IPS-NIHi7 (cell line): ENCODE measurements at regions not wholly inside any gene's neighbourhood (a gene's known extent, or its start where the extent isn't known, plus 50 kb on each side); places are given as distances from the start of the nearest gene placed in this dataset.

Experiments used
- DNase-seq: peaks from one replicate; pipeline ENCODE4 v3.0.0; 2012; ENCODE audit warnings: mixed read lengths; ENCODE audit errors: extremely low spot score

DNA sequence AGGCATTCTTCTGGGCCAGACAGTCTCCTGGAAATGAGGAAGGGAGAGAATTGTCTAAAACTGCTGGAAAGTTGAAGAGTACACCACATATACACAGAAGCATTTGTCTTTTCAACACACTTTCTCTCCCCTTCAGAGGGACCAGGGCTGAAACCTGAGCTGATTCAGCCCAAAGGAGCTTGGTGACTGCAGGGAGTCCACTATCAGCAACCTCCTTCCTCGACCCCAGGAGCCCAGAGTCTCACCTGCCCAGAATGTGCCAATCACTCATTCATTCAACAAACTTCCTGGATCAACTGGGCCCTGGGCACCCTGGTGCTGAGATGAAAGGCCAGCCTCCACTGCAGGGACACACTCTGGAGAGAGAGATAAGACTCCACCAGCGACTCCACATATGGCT lies 128.9 kb upstream of the VSTM2B start:
- no peak for DNase-seq

DNA sequence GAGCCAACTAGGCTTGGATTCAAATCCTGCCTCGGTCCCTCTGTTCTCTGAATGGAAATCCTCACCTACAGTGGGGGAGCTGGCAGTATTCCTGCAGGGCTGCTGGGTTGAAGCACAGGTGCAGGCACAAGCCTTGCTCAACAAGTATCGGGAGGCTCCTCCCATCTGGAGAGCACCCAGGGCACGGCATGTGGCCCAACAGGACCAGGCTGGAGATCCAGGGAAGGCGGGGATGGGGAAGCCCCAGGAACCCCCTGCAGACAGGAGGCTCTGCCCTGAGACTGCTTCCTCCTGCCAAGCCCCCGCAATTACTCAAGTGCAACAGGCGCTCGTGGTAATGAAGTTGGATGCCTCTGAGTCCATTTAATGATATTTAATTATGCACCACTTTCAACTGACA lies 128.0 kb upstream of the VSTM2B start:
- DNase-seq = no peak

DNA sequence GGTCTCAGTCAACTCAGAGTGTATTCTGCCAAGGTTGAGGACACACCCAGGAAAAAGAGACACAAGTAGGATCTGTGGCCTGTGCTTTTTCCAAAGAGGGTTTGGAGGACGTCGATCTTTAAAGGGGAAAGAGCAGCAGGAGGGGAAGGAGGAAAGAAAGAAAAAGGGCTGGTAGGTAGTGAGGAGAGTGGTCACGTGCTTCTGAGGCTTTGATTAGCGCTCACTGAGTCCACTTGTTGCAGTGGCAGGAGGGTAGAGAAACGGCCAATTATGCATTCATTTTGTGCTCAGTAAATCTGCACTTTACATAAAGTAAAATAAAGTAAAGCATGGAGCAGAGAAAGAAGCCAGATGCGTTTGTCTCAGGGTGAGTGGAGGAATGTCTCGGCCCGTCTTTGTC lies 126.0 kb upstream of the VSTM2B start:
- no peak for DNase-seq

DNA sequence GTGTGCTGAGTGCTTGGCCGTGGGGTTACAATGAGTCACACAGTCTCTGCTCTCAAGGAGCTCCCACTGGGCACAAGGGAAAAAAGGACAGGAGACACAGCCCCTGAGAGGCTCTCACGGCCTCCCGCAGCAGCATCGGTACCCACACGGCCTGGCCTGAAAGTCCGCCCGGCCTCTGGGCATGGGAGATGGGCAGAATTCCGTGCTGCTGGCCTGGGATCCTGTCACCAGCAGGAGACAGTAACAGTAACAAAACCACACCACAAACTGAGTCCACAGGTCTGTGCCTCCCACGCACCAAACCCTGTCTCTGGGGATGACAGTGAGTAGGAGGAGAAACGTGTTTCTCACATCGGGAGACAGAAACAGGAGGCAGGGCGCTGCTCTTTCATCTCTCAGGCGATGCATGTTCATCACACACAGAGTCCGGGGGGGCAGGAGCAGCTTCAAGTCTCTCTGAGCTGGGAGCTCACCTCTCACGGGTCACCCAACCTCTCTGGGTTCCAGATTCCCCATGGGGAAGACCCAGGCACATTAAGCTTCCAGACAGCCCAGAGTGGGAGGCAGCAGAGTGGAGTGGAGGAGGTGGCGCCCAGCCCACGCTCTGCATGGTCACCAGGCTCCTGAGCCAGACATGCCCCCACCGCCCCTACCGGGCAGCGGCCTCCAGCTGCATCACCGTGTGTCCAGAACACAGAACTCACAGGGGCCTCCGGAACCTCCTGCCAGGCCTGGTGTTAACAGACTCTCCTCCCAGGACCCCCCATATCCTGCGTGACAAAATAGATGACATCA lies 124.7 kb upstream of the VSTM2B start:
- DNase-seq = no peak

GRCh38 chr19:29401712-29402421 lies 123.9 kb upstream of the VSTM2B start:
- no peak for DNase-seq

GRCh38 chr19:29402563-29402962 lies 123.2 kb upstream of the VSTM2B start:
- DNase-seq = no peak

DNA sequence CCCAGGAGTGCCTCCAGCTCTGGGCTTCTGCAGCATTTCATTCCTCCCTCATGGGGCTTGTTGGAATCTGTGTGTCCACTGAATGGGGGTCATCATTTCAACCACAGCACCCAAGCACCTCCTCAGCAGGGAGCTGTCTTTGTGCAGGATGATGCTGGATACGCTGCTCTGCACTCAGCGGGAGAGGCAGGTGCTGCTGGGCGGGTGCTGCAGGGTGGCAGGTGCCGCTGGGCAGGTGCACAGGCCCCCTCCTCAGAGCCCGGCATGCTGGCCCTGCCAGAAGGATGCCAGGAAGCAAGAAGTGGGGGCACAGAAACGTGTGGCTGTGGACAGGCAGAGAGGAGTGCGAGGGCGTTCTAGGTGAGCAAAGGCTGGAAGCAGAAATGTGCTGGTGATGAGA lies 121.8 kb upstream of the VSTM2B start:
- no peak for DNase-seq

GRCh38 chr19:29404951-29405727 lies 120.7 kb upstream of the VSTM2B start:
- DNase-seq = peak; percentile 70

- DNase-seq = no peak
These were observed 120.1 kb upstream of the VSTM2B start for GRCh38 chr19:29405728-29405995.

GRCh38 chr19:29409076-29409862 lies 116.5 kb upstream of the VSTM2B start:
- no peak for DNase-seq

DNA sequence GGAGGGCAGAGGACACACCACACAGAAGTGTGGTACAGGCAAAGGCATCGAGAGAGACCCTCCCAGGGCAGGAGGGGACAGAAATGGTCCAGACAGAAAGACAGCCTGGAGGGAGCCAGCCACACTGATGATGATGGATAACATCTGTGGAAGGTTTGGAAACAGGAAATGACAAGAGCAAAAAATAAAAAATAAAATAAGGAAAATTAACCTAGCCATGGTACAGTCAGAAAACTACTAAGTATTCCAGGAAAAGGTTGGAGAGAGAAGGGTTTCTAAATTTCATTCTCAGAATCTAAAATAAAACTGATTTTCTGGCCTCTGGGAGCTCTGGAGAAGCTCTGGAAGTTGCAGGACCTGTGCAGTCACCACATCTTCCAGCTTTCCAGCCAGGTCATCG lies 115.2 kb upstream of the VSTM2B start:
- no peak for DNase-seq

DNA sequence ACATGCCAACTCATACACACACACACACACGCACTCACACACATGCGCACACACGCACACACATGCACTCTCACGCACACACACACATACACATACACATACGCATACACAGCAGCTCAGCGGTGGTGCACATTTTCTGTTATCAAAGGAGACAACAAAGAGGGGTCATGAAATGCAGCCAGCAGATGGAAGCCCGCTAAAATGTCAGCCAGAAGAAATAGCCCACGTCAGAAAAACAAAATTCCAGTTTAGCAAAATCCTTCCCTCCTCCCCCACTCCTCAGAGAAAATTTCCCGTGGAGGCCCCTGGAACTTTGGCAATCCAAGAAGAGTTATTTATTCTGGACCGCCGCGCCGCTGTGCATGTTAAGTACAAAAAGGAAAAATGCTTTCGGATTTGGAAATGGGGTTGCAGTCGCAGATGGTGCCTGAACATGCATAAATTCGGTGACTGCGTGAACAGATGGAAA lies 114.6 kb upstream of the VSTM2B start:
- DNase-seq = no peak

DNA sequence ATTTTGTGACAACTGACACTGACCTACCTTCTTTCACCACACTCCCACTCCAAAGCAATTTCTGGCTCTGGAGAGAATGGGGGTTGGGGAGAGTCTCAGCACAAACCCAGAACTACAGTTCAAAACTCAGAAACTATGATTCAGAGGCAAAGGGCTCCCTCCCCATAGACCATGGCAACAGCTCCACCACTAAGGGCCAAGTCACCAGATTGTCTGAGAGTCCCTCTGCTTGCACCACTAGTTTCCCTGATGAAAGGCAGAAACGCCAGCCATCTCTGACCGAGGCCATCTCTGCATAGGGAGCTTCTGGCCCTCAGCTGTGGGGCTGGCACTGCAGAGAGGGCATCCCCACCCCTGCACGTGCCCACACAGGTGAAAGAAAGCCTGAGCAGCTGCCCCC lies 112.4 kb upstream of the VSTM2B start:
- no peak for DNase-seq

- peak; percentile 79 for DNase-seq
These were observed 110.3 kb upstream of the VSTM2B start for GRCh38 chr19:29415507-29415906.

GRCh38 chr19:29417048-29417447 lies 108.7 kb upstream of the VSTM2B start:
- no peak for DNase-seq

DNA sequence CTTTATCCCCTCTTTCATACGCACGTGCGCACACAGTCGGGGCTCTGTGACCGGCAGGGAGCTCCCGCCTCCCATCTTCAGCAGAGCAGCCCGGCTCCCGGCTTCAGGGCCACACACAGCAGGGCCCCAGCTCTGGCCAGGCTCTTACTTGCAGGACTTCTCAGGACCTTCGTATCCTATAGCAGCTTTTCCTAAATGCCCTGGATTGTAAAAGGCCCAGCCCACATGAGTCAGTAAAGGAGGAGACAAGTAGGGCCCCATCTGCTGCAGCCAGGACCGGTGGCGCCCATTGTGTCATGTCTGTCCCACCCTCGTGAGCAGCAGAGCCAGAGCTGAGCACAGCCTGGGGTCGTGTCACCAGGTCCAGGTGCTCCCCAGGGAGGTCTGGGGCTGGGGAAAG lies 107.6 kb upstream of the VSTM2B start:
- DNase-seq = no peak

- no peak for DNase-seq
These were observed 105.7 kb upstream of the VSTM2B start for GRCh38 chr19:29420065-29420464.

DNA sequence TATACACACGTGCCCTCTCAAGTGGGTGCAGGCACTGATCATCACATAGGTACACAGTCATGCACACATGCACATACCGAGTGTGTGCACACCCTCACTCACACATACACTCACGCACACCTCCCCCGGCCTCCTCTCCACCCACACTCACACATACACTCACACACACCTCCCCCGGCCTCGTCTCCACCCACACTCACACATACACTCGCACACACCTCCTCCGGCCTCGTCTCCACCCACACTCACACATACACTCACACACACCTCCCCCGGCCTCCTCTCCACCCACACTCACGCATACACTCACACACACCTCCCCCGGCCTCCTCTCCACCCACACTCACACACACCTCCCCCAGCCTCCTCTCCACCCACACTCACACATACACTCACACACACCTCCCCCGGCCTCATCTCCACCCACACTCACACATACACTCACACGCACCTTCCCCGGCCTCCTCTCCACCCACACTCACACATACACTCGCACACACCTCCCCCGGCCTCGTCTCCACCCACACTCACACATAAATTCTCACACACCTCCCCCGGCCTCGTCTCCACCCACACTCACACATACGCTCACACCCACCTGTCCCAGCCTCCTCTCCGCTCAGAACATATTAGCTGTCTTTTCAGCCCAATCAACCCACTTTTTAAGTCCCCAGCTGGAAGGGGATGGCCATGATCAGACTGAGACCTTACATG lies 105.2 kb upstream of the VSTM2B start:
- DNase-seq = no peak

DNA sequence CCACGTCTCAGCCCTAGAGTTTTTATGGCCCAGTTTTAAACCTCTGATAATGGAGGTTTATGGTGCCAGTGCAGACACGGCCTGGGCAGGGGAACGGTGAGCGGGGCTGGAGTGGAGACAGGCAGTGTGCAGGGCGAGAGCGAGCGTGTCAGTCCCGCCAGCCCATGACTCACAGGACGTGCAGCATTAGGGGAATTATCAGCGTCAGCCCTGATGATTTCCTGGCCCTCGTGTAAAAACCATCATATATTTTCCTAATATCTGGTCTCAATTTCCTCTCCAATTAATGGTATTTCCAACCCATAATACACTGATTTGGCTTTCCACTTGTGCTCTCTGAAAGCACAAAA lies 104.6 kb upstream of the VSTM2B start:
- no peak for DNase-seq

DNA sequence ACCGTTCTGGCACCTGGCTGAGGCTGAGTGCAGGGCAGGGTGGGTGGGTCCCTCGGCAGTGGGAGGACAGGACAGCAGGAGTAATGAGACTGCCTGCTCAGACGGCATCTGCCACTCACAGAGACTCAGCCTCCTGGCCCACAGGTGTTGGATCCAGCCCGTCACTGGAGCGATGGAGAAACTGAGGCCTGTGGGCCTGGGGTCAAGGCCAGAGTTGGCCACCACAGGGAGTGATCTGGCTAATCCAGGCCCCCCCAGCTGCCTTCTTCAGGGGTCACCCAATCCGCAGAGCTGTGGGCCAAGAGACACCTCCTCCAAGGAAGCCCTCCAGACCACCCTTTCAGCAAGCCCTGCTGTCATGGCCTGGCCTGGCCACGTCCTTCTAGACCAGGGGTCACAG lies 103.7 kb upstream of the VSTM2B start:
- DNase-seq = no peak

DNA sequence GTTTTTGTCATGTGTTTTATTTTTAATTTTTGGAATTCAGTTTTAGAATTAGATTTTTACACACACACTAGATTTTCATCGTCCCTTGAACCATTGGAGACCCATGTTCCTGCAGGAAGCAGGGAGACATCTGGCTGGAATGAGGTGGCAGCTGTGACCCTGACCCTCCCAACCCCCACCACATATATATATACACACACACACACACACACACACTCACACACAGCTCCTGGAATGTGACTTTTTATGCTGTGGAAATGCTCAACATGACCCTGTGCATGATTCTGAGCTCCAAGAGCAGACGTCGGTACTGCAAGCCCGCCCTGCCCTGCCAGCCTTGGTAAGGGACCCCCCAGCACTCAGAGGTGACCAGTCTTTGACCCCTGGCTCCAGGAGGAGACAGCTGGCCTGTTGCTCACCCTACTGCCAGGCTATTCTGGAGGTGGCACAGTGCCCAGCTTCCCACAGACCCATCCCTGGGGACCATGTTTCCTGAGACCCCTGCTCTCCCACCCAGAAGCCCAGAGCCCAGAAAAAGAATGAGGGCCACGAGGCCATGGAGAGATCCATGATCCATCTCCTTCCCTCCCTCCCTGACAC lies 103.2 kb upstream of the VSTM2B start:
- DNase-seq = no peak
